ENCODE measurements at regions not wholly inside any gene's neighbourhood (a gene's known extent, or its start where the extent isn't known, plus 50 kb on each side); places are given as distances from the start of the nearest gene placed in this dataset.

GRCh38 chr1:103162360-103162759 is 54.0 kb upstream of the COL11A1 start:
- Mint-ChIP-seq H3K27me3 (ENCODE audit: insufficient read depth, low read depth, poor library complexity) (no peaks in the 10 kb centered on the region), H3K4me3 (no peak overlapping the region), H3K4me1 (no peaks in the 10 kb centered on the region), H3K36me3 (ENCODE audit: low read depth) (no peaks in the 10 kb centered on the region; the same call in 2 of the 3 replicates), H3K9me3 (no peaks in the 10 kb centered on the region; the same call in 2 of the 3 replicates), H3K27ac (no peak overlapping the region)
- Histone ChIP-seq H3F3A (replicated peaks; ENCODE audit: low read depth) (no peaks in the 10 kb centered on the region), H3K79me2 (replicated peaks; ENCODE audit: insufficient read depth) (no peaks in the 10 kb centered on the region), H3K4me1 (ENCODE audit: insufficient read depth) (no peaks in the 10 kb centered on the region), H3K27me3 (ENCODE audit: insufficient read depth) (no peaks in the 10 kb centered on the region), H4K20me1 (replicated peaks; ENCODE audit: insufficient read depth) (no peaks in the 10 kb centered on the region), H3K27ac (ENCODE audit: low read depth) (no peak overlapping the region), H3K4me3 (no peak overlapping the region), H3K36me3 (ENCODE audit: insufficient read depth) (no peaks in the 10 kb centered on the region), H3K9me2 (ENCODE audit: insufficient read depth) (peaks cover 7% of the 10 kb centered on the region; the same call in 1 of the 2 replicates), H2AFZ (no peak overlapping the region), H3K4me2 (no peak overlapping the region)
- DNase-seq (ENCODE audit: low spot score) (no peak), ATAC-seq (no peak)
- TF ChIP-seq ZNF462 (CRISPR knock-in tag; IDR thresholded peaks at IDR 0.05), result no peak
- no peak for TF ChIP-seq EZH2 (IDR thresholded peaks at IDR 0.05; ENCODE audit: low read depth, unreplicated experiment)
- no peak for TF ChIP-seq ETS1 (IDR thresholded peaks at IDR 0.05)
- TF ChIP-seq, protein P1, sequence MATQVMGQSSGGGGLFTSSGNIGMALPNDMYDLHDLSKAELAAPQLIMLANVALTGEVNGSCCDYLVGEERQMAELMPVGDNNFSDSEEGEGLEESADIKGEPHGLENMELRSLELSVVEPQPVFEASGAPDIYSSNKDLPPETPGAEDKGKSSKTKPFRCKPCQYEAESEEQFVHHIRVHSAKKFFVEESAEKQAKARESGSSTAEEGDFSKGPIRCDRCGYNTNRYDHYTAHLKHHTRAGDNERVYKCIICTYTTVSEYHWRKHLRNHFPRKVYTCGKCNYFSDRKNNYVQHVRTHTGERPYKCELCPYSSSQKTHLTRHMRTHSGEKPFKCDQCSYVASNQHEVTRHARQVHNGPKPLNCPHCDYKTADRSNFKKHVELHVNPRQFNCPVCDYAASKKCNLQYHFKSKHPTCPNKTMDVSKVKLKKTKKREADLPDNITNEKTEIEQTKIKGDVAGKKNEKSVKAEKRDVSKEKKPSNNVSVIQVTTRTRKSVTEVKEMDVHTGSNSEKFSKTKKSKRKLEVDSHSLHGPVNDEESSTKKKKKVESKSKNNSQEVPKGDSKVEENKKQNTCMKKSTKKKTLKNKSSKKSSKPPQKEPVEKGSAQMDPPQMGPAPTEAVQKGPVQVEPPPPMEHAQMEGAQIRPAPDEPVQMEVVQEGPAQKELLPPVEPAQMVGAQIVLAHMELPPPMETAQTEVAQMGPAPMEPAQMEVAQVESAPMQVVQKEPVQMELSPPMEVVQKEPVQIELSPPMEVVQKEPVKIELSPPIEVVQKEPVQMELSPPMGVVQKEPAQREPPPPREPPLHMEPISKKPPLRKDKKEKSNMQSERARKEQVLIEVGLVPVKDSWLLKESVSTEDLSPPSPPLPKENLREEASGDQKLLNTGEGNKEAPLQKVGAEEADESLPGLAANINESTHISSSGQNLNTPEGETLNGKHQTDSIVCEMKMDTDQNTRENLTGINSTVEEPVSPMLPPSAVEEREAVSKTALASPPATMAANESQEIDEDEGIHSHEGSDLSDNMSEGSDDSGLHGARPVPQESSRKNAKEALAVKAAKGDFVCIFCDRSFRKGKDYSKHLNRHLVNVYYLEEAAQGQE (IDR thresholded peaks at IDR 0.05; ENCODE audit: unreplicated experiment), result no peak
- TF ChIP-seq NANOG (IDR thresholded peaks at IDR 0.05; ENCODE audit: borderline replicate concordance), result no peak
- TF ChIP-seq STAT1 (IDR thresholded peaks at IDR 0.05; ENCODE audit: unreplicated experiment), result no peak
- TF ChIP-seq, protein P2, sequence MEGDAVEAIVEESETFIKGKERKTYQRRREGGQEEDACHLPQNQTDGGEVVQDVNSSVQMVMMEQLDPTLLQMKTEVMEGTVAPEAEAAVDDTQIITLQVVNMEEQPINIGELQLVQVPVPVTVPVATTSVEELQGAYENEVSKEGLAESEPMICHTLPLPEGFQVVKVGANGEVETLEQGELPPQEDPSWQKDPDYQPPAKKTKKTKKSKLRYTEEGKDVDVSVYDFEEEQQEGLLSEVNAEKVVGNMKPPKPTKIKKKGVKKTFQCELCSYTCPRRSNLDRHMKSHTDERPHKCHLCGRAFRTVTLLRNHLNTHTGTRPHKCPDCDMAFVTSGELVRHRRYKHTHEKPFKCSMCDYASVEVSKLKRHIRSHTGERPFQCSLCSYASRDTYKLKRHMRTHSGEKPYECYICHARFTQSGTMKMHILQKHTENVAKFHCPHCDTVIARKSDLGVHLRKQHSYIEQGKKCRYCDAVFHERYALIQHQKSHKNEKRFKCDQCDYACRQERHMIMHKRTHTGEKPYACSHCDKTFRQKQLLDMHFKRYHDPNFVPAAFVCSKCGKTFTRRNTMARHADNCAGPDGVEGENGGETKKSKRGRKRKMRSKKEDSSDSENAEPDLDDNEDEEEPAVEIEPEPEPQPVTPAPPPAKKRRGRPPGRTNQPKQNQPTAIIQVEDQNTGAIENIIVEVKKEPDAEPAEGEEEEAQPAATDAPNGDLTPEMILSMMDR (conservative IDR thresholded peaks at IDR 0.05; ENCODE audit: low read depth in 2 of 2), result no peak
- no peak for TF ChIP-seq JUNB (IDR thresholded peaks at IDR 0.05; ENCODE audit: unreplicated experiment)
- no peak for TF ChIP-seq EZH2phosphoT487 (IDR thresholded peaks at IDR 0.05; ENCODE audit: unreplicated experiment)
